Prostate gland (tissue), 2 donors: ENCODE measurements at regions not wholly inside any gene's neighbourhood (a gene's known extent, or its start where the extent isn't known, plus 50 kb on each side); places are given as distances from the start of the nearest gene placed in this dataset.

Source experiments
- DNase-seq: peaks from one replicate; pipeline ENCODE4 v3.0.0-alpha.2; 2019; ENCODE audit warnings: low spot score
- H3K27ac ChIP-seq, 2 donors: fragments of 200-600 bp; sonication (generic); 2 replicates each; pipeline ENCODE4 v1.5.1; 2017 to 2019
- H3K27me3 ChIP-seq: fragments of 200-600 bp; sonication (generic); replicated peaks from 2 replicates; pipeline ENCODE4 v1.5.1; 2019; ENCODE audit not compliant: insufficient read depth
- H3K36me3 ChIP-seq, 2 donors: fragments of 200-600 bp; sonication (generic); 1 replicate in 1 of 2; 2 replicates in 1 of 2; pipeline versions ENCODE4 v1.5.1 to v1.8.1; 2017 to 2019
- H3K4me1 ChIP-seq: fragments of 200-600 bp; sonication (generic); replicated peaks from 2 replicates; pipeline ENCODE4 v1.5.1; 2019
- H3K4me3 ChIP-seq, 2 donors: fragments of 200-600 bp; sonication (generic); 2 replicates each; pipeline ENCODE4 v1.5.1; 2017 to 2019
- H3K9me3 ChIP-seq: fragments of 200-600 bp; sonication (generic); 2 replicates; pipeline ENCODE4 v1.5.1; 2017
- POLR2A ChIP-seq: fragments of 450-650 bp; IDR thresholded peaks from one replicate; pipeline ENCODE4 v1.6.1; 2016; ENCODE audit warnings: antibody characterized with exemption, mild to moderate bottlenecking
- POLR2AphosphoS5 ChIP-seq: sonication (generic); formaldehyde crosslinking; IDR thresholded peaks from one replicate; pipeline ENCODE4 v1.6.1; 2017; ENCODE audit warnings: antibody characterized with exemption
- WGBS: methylation state at CpG from one replicate; pipeline ENCODE4 v1.1.5; 2018; 5-methylcytosine and 5-hydroxymethylcytosine counted together
- intact Hi-C: fragments of 100-400 bp; cut with DNase I; formaldehyde crosslinking; loops from one replicate; pipeline ENCODE4 v1.14.2; 2022
- TF ChIP-seq, protein P1 (sequence below), 4 experiments: fragments of 200-600 bp in 2 of 4; fragments of 450-650 bp in 2 of 4; sonication (generic) in 2 of 4; IDR thresholded peaks; 1 replicate in 3 of 4; 2 replicates in 1 of 4; pipeline ENCODE4 v1.5.1; 2016 to 2019; ENCODE audit warnings: antibody characterized with exemption in 4 of 4, mild to moderate bottlenecking in 2 of 4, moderate library complexity in 2 of 4

DNA sequence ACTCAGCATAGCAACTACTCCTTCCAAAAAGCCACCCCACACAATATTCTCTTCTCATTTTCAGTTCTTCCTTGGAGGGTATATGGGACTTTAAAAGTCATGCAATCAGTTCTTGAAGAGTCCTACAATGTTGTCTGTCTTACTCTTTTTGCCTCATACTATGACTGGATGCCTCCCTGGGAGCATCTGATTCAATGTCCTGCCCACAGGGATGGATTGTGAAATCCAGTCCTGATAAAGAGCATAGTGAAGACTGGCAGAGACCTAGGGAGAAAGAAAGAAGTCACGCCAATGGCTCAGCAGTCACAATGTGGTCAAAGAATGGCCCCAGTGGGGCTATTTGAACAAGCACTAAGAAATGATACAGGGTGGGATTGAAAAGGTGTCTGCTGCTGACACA lies 155.1 kb upstream of the SERPINE2 start:
- intact Hi-C loops, result no loop called here

DNA sequence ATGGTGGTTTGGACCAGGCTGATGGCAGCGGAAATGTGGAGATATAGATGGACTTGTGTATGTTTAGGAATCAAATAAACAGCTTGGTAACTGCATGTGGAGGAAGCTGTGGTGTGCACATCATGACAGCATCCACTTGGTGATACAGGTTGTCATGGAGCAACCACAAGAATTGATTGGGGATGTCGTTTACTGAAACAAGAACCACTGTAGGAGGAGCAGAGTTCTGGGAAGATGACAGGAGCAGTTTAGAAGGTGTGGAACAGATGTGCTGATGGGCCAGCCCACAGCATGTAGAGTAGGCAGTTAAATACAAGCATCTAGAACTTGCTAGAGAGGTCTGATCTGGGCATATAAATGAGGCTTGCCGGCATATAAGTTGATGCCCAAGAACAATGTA lies 152.4 kb upstream of the SERPINE2 start:
- no peak for TF ChIP-seq POLR2A
- TF ChIP-seq, protein P1, sequence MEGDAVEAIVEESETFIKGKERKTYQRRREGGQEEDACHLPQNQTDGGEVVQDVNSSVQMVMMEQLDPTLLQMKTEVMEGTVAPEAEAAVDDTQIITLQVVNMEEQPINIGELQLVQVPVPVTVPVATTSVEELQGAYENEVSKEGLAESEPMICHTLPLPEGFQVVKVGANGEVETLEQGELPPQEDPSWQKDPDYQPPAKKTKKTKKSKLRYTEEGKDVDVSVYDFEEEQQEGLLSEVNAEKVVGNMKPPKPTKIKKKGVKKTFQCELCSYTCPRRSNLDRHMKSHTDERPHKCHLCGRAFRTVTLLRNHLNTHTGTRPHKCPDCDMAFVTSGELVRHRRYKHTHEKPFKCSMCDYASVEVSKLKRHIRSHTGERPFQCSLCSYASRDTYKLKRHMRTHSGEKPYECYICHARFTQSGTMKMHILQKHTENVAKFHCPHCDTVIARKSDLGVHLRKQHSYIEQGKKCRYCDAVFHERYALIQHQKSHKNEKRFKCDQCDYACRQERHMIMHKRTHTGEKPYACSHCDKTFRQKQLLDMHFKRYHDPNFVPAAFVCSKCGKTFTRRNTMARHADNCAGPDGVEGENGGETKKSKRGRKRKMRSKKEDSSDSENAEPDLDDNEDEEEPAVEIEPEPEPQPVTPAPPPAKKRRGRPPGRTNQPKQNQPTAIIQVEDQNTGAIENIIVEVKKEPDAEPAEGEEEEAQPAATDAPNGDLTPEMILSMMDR (IDR thresholded peaks at IDR 0.05), result no peak
- 89% methylated on average over 3 of the region's 3 CpGs for WGBS
- H3K4me3 ChIP-seq, result no peak overlapping the region
- DNase-seq, result no peak
- H3K4me1 ChIP-seq, result no peaks in the 10 kb centered on the region
- intact Hi-C loops, result no loop called here
- no peaks in the 10 kb centered on the region for H3K36me3 ChIP-seq
- H3K9me3 ChIP-seq, result no peaks in the 10 kb centered on the region
- H3K27ac ChIP-seq, result no peak overlapping the region
- no peaks in the 10 kb centered on the region for H3K27me3 ChIP-seq

More for the DNA sequence above, 155.1 kb upstream of the SERPINE2 start:
- H3K27ac ChIP-seq, result no peak overlapping the region
- no peak for DNase-seq
- TF ChIP-seq POLR2A (no peak), POLR2AphosphoS5 (no peak)
- TF ChIP-seq, protein P1 (IDR thresholded peaks at IDR 0.05), result no peak
- no peaks in the 10 kb centered on the region for H3K36me3 ChIP-seq
- no peaks in the 10 kb centered on the region for H3K9me3 ChIP-seq
- no peaks in the 10 kb centered on the region for H3K4me1 ChIP-seq
- no peak overlapping the region for H3K4me3 ChIP-seq
- no peaks in the 10 kb centered on the region for H3K27me3 ChIP-seq
- 92% methylated on average over 1 of the region's 1 CpG for WGBS

DNA sequence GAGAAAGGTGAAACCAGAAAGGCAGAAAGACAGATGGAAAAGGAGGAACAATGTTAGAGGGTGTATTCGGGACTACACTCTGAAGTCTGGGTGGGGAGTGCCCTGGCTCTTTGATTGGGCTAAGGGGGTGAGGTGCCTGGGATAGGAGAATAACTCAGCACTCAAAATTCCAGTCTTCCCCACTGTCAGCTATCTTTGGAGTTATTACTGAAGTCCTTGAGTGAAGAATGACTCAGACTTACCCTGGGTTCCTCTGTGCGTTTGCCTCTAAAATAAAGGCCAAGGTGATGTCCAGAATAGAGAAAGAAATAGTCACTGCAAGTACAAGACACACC lies 151.8 kb upstream of the SERPINE2 start:
- H3K27ac ChIP-seq, result no peak overlapping the region
- TF ChIP-seq POLR2AphosphoS5, result no peak
- WGBS, result 62% methylated on average over 2 of the region's 2 CpGs
- H3K27me3 ChIP-seq, result no peaks in the 10 kb centered on the region
- H3K4me3 ChIP-seq, result no peak overlapping the region
- no peaks in the 10 kb centered on the region for H3K9me3 ChIP-seq
- no peak for DNase-seq
- H3K36me3 ChIP-seq, result no peaks in the 10 kb centered on the region
- no peaks in the 10 kb centered on the region for H3K4me1 ChIP-seq
- intact Hi-C loops, result no loop called here

DNA sequence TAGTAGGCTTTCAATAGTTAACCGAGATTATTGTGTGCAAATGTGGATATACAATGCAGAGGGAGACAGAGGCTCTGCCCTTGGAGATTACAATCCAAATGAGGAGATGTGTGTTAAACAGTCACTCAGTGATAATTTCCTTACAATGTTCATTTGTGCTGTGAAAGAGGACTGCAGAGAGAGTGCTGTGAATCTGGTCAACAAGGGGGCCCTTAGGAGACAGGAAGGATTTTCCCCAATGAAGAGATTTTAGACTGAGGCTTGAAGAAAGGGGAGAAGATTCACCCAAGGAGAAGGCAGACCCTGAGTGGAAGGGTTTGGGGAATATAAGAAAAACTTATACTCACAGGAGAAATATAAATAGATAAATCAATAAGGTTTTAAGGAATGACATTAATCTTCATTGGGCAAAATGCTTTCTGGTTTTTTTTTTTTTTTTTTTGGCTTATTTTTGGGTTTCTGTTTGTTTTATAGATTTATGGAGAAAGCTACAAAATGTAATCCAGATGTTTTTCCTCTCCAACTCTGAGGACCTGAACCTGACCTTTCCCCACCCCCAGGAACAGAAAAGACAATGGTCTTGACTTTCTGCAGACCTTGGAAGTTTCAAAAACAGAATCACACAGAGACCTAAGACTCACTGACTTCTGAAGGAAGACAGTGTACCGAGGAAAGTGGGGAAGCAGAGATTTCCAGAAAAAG lies 151.3 kb upstream of the SERPINE2 start:
- no peak overlapping the region for H3K4me3 ChIP-seq
- H3K27me3 ChIP-seq, result no peaks in the 10 kb centered on the region
- intact Hi-C loops, result no loop called here
- H3K36me3 ChIP-seq, result no peaks in the 10 kb centered on the region
- no peaks in the 10 kb centered on the region for H3K9me3 ChIP-seq
- no peak for TF ChIP-seq POLR2A
- TF ChIP-seq, protein P1 (IDR thresholded peaks at IDR 0.05), result no peak
- TF ChIP-seq POLR2AphosphoS5, result no peak
- DNase-seq, result no peak
- H3K27ac ChIP-seq, result no peak overlapping the region
- H3K4me1 ChIP-seq, result no peaks in the 10 kb centered on the region
- WGBS, result 69% methylated on average over 2 of the region's 2 CpGs

DNA sequence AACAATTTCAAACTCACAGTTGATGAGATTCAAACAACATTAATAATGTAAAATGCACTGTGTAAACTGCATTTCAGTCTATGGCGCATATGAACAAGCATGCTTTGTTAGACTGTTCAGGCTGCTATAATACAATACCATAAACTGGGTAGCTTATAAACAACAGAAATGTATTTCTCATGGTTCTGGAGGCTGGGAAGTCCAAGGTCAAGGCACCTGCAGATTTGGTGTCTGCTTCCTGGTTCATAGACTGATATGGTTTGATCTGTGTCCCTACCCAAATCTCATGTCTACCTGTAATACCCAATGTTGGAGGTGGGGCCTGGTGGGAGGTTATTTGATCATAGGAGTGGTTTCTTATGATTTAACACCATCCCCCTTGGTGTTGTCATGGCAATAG lies 148.1 kb upstream of the SERPINE2 start:
- DNase-seq, result no peak
- Histone ChIP-seq H3K27me3 (no peaks in the 10 kb centered on the region), H3K27ac (no peak overlapping the region), H3K4me1 (no peaks in the 10 kb centered on the region), H3K36me3 (no peaks in the 10 kb centered on the region), H3K4me3 (no peak overlapping the region), H3K9me3 (no peaks in the 10 kb centered on the region)
- intact Hi-C loops, result no loop called here
- WGBS, result 98% methylated on average over 1 of the region's 1 CpG
- TF ChIP-seq POLR2AphosphoS5 (no peak), POLR2A (no peak)
- TF ChIP-seq, protein P1 (IDR thresholded peaks at IDR 0.05), result no peak
